Osteocyte (in vitro differentiated cells): ENCODE measurements at regions not wholly inside any gene's neighbourhood (a gene's known extent, or its start where the extent isn't known, plus 50 kb on each side); places are given as distances from the start of the nearest gene placed in this dataset.

Experiments used
- DNase-seq: peaks from one replicate; pipeline ENCODE4 v3.0.0; 2021; ENCODE audit warnings: mixed read lengths; ENCODE audit not compliant: unreplicated experiment; ENCODE audit errors: extremely low spot score
- H3K27ac Mint-ChIP-seq: one replicate; pipeline ENCODE4 v1.8.0; 2021; ENCODE audit warnings: mild to moderate bottlenecking, mixed read lengths; ENCODE audit not compliant: unreplicated experiment
- H3K27me3 Mint-ChIP-seq: one replicate; pipeline ENCODE4 v1.8.0; 2021; ENCODE audit warnings: mixed read lengths; ENCODE audit not compliant: unreplicated experiment
- H3K36me3 Mint-ChIP-seq: one replicate; pipeline ENCODE4 v1.8.0; 2021; ENCODE audit warnings: mixed read lengths; ENCODE audit not compliant: unreplicated experiment
- H3K4me1 Mint-ChIP-seq: one replicate; pipeline ENCODE4 v1.8.0; 2021; ENCODE audit warnings: mixed read lengths; ENCODE audit not compliant: unreplicated experiment
- H3K4me3 Mint-ChIP-seq: one replicate; pipeline ENCODE4 v1.8.0; 2021; ENCODE audit warnings: mild to moderate bottlenecking, moderate library complexity, mixed read lengths; ENCODE audit not compliant: unreplicated experiment
- H3K9me3 Mint-ChIP-seq: one replicate; pipeline ENCODE4 v1.8.0; 2021; ENCODE audit warnings: mixed read lengths; ENCODE audit not compliant: unreplicated experiment
- TF ChIP-seq, protein P1 (sequence below): fragments of 200-600 bp; sonication (generic); IDR thresholded peaks from 2 replicates; pipeline ENCODE4 v1.5.0; 2021; ENCODE audit warnings: antibody characterized with exemption, mild to moderate bottlenecking, moderate library complexity

DNA sequence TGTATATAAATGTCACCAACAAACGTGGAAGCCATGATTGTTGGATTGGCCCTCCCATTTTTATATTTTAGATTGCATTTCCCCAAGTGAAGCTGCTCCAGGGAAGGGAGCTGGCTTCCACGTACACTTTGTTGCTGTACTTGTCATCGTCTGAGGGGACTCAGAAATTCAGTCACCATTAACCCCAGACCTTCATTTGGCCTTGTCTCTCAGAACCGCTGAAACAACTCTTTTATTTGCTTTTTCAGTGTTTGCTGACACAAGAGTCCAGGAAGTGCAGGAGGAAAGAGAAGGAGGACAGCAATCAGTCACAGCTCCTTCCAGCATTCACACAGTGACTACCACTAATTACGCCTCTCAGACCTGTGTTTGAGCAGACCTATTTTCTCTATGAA is 276.5 kb downstream of the TBL1XR1 start:
- no peaks in the 10 kb centered on the region for H3K36me3 Mint-ChIP-seq
- TF ChIP-seq, protein P1, sequence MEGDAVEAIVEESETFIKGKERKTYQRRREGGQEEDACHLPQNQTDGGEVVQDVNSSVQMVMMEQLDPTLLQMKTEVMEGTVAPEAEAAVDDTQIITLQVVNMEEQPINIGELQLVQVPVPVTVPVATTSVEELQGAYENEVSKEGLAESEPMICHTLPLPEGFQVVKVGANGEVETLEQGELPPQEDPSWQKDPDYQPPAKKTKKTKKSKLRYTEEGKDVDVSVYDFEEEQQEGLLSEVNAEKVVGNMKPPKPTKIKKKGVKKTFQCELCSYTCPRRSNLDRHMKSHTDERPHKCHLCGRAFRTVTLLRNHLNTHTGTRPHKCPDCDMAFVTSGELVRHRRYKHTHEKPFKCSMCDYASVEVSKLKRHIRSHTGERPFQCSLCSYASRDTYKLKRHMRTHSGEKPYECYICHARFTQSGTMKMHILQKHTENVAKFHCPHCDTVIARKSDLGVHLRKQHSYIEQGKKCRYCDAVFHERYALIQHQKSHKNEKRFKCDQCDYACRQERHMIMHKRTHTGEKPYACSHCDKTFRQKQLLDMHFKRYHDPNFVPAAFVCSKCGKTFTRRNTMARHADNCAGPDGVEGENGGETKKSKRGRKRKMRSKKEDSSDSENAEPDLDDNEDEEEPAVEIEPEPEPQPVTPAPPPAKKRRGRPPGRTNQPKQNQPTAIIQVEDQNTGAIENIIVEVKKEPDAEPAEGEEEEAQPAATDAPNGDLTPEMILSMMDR, result no peak
- H3K9me3 Mint-ChIP-seq, result no peaks in the 10 kb centered on the region
- H3K27ac Mint-ChIP-seq, result no peak overlapping the region
- DNase-seq, result no peak
- H3K4me3 Mint-ChIP-seq, result no peak overlapping the region
- no peaks in the 10 kb centered on the region for H3K27me3 Mint-ChIP-seq
- H3K4me1 Mint-ChIP-seq, result no peaks in the 10 kb centered on the region

DNA sequence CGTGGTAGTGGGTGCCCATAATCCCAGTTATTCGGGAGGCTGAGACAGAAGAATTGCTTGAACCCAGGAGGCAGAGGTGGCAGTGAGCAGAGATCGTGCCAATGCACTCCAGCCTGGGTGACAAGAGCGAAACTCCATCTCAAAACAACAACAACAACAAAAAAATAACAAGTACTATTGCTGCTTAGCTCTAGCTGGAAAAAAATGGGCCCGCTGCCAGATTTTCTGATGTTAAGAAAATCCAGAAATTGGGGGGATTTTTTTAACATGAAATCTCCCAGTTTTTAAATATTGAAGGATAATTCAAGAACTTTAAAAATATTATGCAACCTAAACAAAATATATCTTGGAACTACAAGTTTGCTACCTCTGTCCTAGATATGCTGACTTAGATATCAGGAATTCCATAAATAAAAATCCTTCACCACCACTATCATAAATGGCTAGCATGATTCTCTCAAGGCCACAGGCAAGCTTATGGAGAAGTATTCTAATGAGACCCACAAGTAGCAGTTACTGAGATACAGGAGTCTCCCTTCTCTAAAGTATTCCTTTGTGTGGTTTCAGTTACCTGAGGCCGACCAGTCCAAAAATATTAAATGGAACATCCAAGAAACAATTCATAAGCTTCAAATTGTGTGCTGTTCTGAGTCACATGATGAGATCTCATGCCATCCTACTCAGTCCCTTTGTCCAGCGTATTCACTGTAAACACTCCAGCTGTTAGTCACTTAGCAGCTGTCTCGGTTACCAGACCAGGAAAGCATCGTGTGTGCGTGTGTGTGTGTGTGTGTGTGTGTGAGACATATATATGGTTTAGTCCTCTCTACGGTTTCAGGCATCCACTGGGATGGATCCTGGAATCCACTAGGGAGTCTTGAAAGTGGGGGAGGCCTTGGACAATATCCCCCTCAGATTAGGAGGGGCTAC is 277.2 kb downstream of the TBL1XR1 start:
- TF ChIP-seq, protein P1, result no peak
- no peaks in the 10 kb centered on the region for H3K36me3 Mint-ChIP-seq
- no peaks in the 10 kb centered on the region for H3K27me3 Mint-ChIP-seq
- H3K4me1 Mint-ChIP-seq, result no peaks in the 10 kb centered on the region
- H3K9me3 Mint-ChIP-seq, result no peaks in the 10 kb centered on the region
- no peak overlapping the region for H3K4me3 Mint-ChIP-seq
- DNase-seq, result no peak
- H3K27ac Mint-ChIP-seq, result no peak overlapping the region

DNA sequence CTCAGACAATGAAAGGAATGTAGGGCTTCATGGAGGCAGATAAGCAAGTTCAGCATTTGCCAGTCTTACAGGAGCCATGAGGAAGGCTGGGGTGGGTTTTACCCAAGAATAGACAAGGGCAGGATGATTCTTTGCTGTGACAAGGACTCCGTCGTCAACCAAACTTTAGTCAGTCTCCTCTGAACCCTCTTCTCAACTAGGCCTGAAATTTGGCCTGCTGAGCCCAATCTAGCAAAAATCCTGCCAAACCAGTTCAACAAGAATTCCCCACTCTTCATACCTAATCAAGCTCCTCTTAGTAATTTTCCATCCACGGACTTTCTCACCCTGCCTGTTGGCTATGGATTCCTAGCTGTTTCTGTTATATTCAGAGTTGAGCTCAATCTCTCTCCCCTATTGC is 280.5 kb downstream of the TBL1XR1 start:
- TF ChIP-seq, protein P1, result no peak
- H3K27ac Mint-ChIP-seq, result no peak overlapping the region
- H3K4me3 Mint-ChIP-seq, result no peak overlapping the region
- no peaks in the 10 kb centered on the region for H3K27me3 Mint-ChIP-seq
- H3K9me3 Mint-ChIP-seq, result no peaks in the 10 kb centered on the region
- H3K36me3 Mint-ChIP-seq, result no peaks in the 10 kb centered on the region
- no peak for DNase-seq
- peaks cover 4% of the 10 kb centered on the region for H3K4me1 Mint-ChIP-seq

DNA sequence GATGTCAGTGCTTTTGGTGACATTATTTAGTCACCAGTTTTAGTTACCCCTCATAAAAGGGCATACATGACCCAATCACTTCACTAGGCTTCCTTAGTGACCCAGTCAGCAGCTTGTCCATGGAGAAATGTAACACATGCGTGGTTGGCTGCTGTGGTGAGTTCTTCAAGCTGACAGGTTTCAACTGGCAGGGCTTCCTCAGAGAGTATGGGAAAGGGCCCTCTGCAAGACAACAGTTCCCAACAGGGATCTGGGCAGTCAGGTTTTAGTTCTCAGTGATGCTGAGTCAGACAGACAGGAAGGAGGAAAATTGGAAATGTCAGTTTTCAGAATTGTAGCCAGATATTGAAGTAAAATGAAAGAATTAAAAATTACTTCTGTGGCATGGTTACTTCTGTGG is 282.5 kb downstream of the TBL1XR1 start:
- H3K27ac Mint-ChIP-seq, result no peak overlapping the region
- H3K9me3 Mint-ChIP-seq, result no peaks in the 10 kb centered on the region
- TF ChIP-seq, protein P1, result no peak
- H3K4me1 Mint-ChIP-seq, result peaks cover 4% of the 10 kb centered on the region
- no peak overlapping the region for H3K4me3 Mint-ChIP-seq
- no peaks in the 10 kb centered on the region for H3K36me3 Mint-ChIP-seq
- no peak for DNase-seq
- H3K27me3 Mint-ChIP-seq, result no peaks in the 10 kb centered on the region

DNA sequence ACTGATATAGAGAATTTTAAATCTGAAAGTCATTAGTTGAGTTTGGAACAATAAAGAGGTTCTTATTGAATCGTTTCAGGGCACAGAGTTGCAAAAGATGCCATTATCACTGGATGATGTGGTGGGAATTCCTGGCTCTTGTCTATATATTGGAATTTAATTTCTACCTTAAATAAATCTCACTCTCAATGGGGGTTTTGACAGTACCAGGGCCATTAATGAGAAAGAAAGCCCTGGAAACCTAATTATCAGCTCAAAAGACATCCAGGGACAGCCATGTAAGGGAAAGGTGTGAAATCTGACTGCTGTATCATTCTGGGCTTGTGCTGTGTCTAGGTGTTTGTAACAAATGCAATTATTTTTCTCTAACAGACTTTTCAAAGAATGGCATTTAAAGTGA is 285.7 kb downstream of the TBL1XR1 start:
- Mint-ChIP-seq H3K27ac (no peak overlapping the region), H3K36me3 (no peaks in the 10 kb centered on the region), H3K4me1 (peaks cover 13% of the 10 kb centered on the region), H3K4me3 (no peak overlapping the region), H3K9me3 (no peaks in the 10 kb centered on the region), H3K27me3 (no peaks in the 10 kb centered on the region)
- no peak for DNase-seq
- TF ChIP-seq, protein P1, result no peak
